Common myeloid progenitor, CD34-positive (primary cell): ENCODE measurements at regions not wholly inside any gene's neighbourhood (a gene's known extent, or its start where the extent isn't known, plus 50 kb on each side); places are given as distances from the start of the nearest gene placed in this dataset.

Experiments
- CTCF ChIA-PET: fragments of 350-600 bp; sonication (Branson Sonifier 250); formaldehyde crosslinking; loops from one replicate; lab custom pipeline; 2021; ENCODE audit warnings: antibody characterized with exemption; lab: Charles Lee
- POLR2A ChIA-PET: fragments of 350-600 bp; sonication (Branson Sonifier 250); formaldehyde crosslinking; loops from one replicate; lab custom pipeline; 2021; ENCODE audit warnings: antibody characterized with exemption; lab: Charles Lee
- DNase-seq, 3 donors: peaks; one replicate each; pipeline versions ENCODE4 v3.0.0 to v3.0.0-alpha.2; 2013
- H3K27ac ChIP-seq, 2 experiments: 1 replicate in 1 of 2; 2 replicates in 1 of 2; pipeline ENCODE4 v1.7.0; 2013; ENCODE audit warnings: inconsistent platforms in 2 of 2, low read length in 2 of 2, mild to moderate bottlenecking in 2 of 2, low read depth in 1 of 2, moderate library complexity in 1 of 2; ENCODE audit not compliant: severe bottlenecking in 2 of 2, insufficient read depth in 1 of 2, poor library complexity in 1 of 2
- H3K27me3 ChIP-seq, 5 experiments: replicated peaks in 2 of 5; 1 replicate in 3 of 5; 2 replicates in 2 of 5; pipeline versions ENCODE4 v1.6.1 to v1.7.0; 2013; ENCODE audit warnings: low read length in 4 of 5, mild to moderate bottlenecking in 2 of 5, moderate library complexity in 2 of 5, inconsistent platforms in 1 of 5; ENCODE audit not compliant: insufficient read depth in 5 of 5, control insufficient read depth in 4 of 5
- H3K36me3 ChIP-seq, 4 experiments: 1 replicate in 2 of 4; 2 replicates in 2 of 4; pipeline versions ENCODE4 v1.6.1 to v1.7.0; 2013; ENCODE audit warnings: low read length in 3 of 4, control low read depth in 1 of 4, mild to moderate bottlenecking in 1 of 4; ENCODE audit not compliant: control insufficient read depth in 4 of 4, insufficient read depth in 4 of 4
- H3K4me1 ChIP-seq, 4 experiments: 1 replicate in 3 of 4; 2 replicates in 1 of 4; pipeline versions ENCODE4 v1.6.1 to v1.7.1; 2013; ENCODE audit warnings: low read length in 3 of 4, mild to moderate bottlenecking in 3 of 4, control low read depth in 1 of 4, inconsistent platforms in 1 of 4, moderate library complexity in 1 of 4; ENCODE audit not compliant: control insufficient read depth in 4 of 4, insufficient read depth in 4 of 4; ENCODE audit errors: control extremely low read depth in 1 of 4
- H3K4me3 ChIP-seq, 7 experiments: 1 replicate in 4 of 7; 2 replicates in 3 of 7; pipeline versions ENCODE4 v1.5.1 to v1.7.0; 2013; ENCODE audit warnings: mild to moderate bottlenecking in 7 of 7, low read length in 6 of 7, moderate library complexity in 6 of 7, inconsistent platforms in 2 of 7, low read depth in 2 of 7, control low read depth in 1 of 7; ENCODE audit not compliant: insufficient read depth in 4 of 7, control insufficient read depth in 1 of 7; ENCODE audit errors: extremely low read depth in 1 of 7
- H3K9me3 ChIP-seq, 5 experiments: 1 replicate in 4 of 5; 2 replicates in 1 of 5; pipeline versions ENCODE4 v1.6.1 to v1.7.1; 2013; ENCODE audit warnings: low read length in 4 of 5, mild to moderate bottlenecking in 2 of 5, inconsistent platforms in 1 of 5, low read depth in 1 of 5, moderate library complexity in 1 of 5; ENCODE audit not compliant: control insufficient read depth in 4 of 5, insufficient read depth in 2 of 5; ENCODE audit errors: control extremely low read depth in 1 of 5
- WGBS: methylation state at CpG from one replicate; pipeline ENCODE4 v1.1.5; 2013; ENCODE audit not compliant: insufficient coverage; 5-methylcytosine and 5-hydroxymethylcytosine counted together

DNA sequence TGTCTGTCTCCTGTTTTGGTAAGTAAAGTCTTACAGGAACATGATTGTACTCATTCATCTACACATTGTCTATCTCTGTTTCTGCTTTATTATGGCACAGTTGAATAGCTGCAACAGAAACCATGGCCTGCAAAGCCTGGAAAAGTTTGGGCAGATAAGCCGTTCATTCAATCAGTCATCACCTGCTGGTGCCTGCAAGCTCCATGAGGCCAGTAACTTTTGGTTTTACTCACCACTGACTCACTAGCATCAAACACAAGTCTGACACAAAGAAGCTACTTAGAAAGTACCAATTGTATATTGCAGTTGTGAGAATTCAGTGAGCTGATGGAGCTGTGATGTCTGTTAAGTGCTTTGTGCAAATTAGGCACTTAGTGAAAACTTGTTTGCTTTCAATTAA lies 373.6 kb upstream of the SGCD start:
- Histone ChIP-seq H3K4me1 (no peaks in the 10 kb centered on the region), H3K4me3 (no peak overlapping the region), H3K9me3 (no peaks in the 10 kb centered on the region), H3K27ac (no peak overlapping the region), H3K27me3 (peaks cover 0 to 2% (median 0%) of the 10 kb centered on the region in 5 experiments), H3K36me3 (no peaks in the 10 kb centered on the region)
- POLR2A ChIA-PET = no interaction called here
- CTCF ChIA-PET = no interaction called here
- DNase-seq = no peak
- 100% methylated on average over 1 of the region's 1 CpG for WGBS

DNA sequence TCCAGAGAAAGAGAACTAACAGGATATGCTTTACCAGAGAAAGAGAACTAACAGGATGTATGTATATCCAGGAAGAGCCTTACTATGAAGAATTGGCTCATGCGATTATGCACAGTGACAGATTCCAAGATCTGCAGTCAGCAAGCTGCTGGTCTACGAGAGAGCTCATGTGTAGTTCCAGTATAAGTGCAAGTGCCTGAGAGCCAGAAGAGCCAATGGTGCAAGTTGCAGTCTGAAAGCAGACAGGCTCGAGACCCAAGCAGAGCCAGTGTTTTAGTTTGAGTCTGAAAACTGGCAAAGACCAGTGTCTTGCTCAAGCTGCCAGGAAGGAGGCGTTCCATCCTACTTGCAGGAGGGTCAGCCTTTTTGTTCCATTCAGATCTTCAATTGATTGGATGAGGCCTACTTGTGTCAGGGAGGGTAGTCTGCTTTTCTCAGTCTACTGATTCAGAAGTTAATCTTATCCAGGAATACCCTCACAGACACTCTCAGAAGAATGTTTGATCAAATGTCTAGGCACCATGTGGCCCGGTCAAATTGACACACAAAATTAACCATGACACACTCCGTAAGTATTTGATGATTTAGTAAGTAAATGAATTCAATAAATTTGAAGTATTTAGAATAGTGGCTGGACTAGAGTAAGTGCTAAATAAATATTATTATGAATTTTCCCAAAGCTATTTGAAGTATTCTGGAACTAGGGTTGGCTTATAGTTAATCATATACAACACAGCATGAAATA lies 372.1 kb upstream of the SGCD start:
- no peak overlapping the region for H3K4me3 ChIP-seq
- ChIA-PET CTCF (no interaction called here), POLR2A (no interaction called here)
- no peak overlapping the region for H3K27ac ChIP-seq
- H3K9me3 ChIP-seq = no peaks in the 10 kb centered on the region
- 96% methylated on average over 4 of the region's 6 CpGs for WGBS
- no peak for DNase-seq
- peaks cover 0 to 2% (median 0%) of the 10 kb centered on the region in 5 experiments for H3K27me3 ChIP-seq
- H3K4me1 ChIP-seq = no peaks in the 10 kb centered on the region
- no peaks in the 10 kb centered on the region for H3K36me3 ChIP-seq

- 93% methylated on average over 2 of the region's 3 CpGs for WGBS
- H3K36me3 ChIP-seq = no peaks in the 10 kb centered on the region
- H3K9me3 ChIP-seq = no peaks in the 10 kb centered on the region
- H3K27me3 ChIP-seq = peaks cover 0 to under 1% (median 0%) of the 10 kb centered on the region in 5 experiments
- ChIA-PET CTCF (interaction anchor here (1.8 kb wide), 1 partner anchor 14 kb away, joined by 4 read pairs; no protein-coding TSS in a partner anchor), POLR2A (no interaction called here)
- H3K4me3 ChIP-seq = no peak overlapping the region
- no peak for DNase-seq
- H3K4me1 ChIP-seq = no peaks in the 10 kb centered on the region
- no peak overlapping the region for H3K27ac ChIP-seq
Measured at GRCh38 chr5:155957884-155958283, 369.1 kb upstream of the SGCD start.

- Histone ChIP-seq H3K4me1 (no peaks in the 10 kb centered on the region), H3K27me3 (no peaks in the 10 kb centered on the region), H3K9me3 (no peaks in the 10 kb centered on the region), H3K4me3 (no peak overlapping the region), H3K36me3 (no peaks in the 10 kb centered on the region), H3K27ac (no peak overlapping the region)
- POLR2A ChIA-PET = no interaction called here
- no peak for DNase-seq
- CTCF ChIA-PET = interaction anchor here (1.8 kb wide), 1 partner anchor 15 kb away, joined by 4 read pairs; no protein-coding TSS in a partner anchor
- 96% methylated on average over 2 of the region's 2 CpGs for WGBS
Measured at GRCh38 chr5:155959082-155959481, 367.9 kb upstream of the SGCD start.

DNA sequence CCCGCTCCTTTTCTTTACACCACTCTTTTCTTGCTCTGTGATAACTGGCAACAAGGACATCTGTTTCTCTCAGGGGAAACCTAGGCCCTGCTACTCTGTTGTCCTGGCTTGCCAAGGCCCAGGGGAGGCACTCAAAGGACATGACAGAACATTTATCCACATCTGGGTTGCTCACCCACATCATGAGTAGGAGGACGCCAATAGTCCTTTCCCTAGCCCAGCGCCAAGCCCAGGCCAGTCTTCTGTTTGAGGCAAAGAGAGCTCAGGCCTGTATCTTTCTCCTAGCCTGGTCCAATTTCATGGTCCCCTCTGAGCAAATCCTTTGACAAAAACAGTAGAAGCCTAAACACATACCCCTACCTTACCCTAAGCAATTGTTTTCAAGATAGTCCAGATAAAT lies 366.8 kb upstream of the SGCD start:
- ChIA-PET CTCF (interaction anchor here (1.6 kb wide), 1 partner anchor 43 kb away, joined by 3 read pairs; no protein-coding TSS in a partner anchor), POLR2A (no interaction called here)
- 100% methylated on average over 3 of the region's 3 CpGs for WGBS
- Histone ChIP-seq H3K27ac (no peak overlapping the region), H3K36me3 (no peaks in the 10 kb centered on the region), H3K4me1 (no peaks in the 10 kb centered on the region), H3K27me3 (no peaks in the 10 kb centered on the region), H3K9me3 (peaks cover 0 to 2% (median 0%) of the 10 kb centered on the region in 5 experiments), H3K4me3 (no peak overlapping the region)
- no peak for DNase-seq

DNA sequence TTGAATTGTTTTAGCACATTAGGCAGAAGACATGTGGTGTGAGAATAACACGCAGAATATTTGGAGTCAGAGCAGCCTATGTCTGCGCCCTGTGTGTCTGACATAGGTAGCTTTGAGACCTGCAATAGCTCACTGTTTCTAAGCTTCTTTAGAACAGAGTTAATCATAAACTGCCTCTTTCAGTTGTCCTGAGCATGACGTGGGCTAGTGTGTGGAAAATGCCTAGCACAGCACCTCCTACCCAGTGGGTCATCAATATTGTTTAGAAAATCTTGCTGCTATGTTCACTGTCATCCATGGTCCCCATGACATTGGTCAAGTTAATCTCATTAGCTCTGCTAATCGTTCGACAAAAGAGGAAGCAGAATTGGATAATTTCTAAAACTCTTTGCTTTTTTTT lies 357.4 kb upstream of the SGCD start:
- Histone ChIP-seq H3K4me3 (no peak overlapping the region), H3K4me1 (no peaks in the 10 kb centered on the region), H3K36me3 (no peaks in the 10 kb centered on the region), H3K27ac (no peak overlapping the region), H3K27me3 (no peaks in the 10 kb centered on the region), H3K9me3 (peaks cover 0 to 5% (median 0%) of the 10 kb centered on the region in 5 experiments)
- no peak for DNase-seq
- ChIA-PET CTCF (no interaction called here), POLR2A (no interaction called here)
- 96% methylated on average over 5 of the region's 5 CpGs for WGBS

- 100% methylated on average over 2 of the region's 2 CpGs for WGBS
Measured at GRCh38 chr5:155974369-155974768, 352.6 kb upstream of the SGCD start.

More at GRCh38 chr5:155974369-155974768, 352.6 kb upstream of the SGCD start:
- no peaks in the 10 kb centered on the region for H3K9me3 ChIP-seq
- H3K27ac ChIP-seq = no peak overlapping the region
- H3K4me1 ChIP-seq = no peaks in the 10 kb centered on the region
- no peaks in the 10 kb centered on the region for H3K36me3 ChIP-seq
- ChIA-PET POLR2A (no interaction called here), CTCF (no interaction called here)
- H3K27me3 ChIP-seq = no peaks in the 10 kb centered on the region
- H3K4me3 ChIP-seq = no peak overlapping the region
- no peak for DNase-seq
